ENCODE measurements at regions not wholly inside any gene's neighbourhood (a gene's known extent, or its start where the extent isn't known, plus 50 kb on each side); places are given as distances from the start of the nearest gene placed in this dataset.

DNA sequence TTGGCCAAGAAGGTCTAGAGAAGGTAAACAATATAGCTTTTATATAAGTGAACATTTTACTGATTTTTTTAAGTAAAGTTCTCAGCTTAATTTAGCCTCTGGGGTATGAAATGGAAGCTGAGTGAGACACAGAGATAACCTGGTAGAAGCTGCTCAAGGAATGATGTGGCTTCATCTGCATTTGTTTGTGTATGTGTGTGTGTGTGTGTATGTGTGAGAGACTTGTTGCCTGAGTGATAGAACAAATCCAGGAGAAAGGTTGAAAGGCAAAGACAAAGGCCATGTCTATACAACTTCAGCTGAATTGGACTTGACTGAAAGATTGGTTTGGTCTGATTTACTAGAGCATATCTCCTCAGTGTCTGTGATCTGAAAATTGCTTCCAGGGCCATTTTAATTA lies 63.6 kb downstream of the PCDH7 start:
- TF ChIP-seq ZFX (IDR thresholded peaks at IDR 0.05; ENCODE audit: borderline replicate concordance) = no peak
- TF ChIP-seq, protein P1, sequence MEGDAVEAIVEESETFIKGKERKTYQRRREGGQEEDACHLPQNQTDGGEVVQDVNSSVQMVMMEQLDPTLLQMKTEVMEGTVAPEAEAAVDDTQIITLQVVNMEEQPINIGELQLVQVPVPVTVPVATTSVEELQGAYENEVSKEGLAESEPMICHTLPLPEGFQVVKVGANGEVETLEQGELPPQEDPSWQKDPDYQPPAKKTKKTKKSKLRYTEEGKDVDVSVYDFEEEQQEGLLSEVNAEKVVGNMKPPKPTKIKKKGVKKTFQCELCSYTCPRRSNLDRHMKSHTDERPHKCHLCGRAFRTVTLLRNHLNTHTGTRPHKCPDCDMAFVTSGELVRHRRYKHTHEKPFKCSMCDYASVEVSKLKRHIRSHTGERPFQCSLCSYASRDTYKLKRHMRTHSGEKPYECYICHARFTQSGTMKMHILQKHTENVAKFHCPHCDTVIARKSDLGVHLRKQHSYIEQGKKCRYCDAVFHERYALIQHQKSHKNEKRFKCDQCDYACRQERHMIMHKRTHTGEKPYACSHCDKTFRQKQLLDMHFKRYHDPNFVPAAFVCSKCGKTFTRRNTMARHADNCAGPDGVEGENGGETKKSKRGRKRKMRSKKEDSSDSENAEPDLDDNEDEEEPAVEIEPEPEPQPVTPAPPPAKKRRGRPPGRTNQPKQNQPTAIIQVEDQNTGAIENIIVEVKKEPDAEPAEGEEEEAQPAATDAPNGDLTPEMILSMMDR (IDR thresholded peaks at IDR 0.05) = no peak

DNA sequence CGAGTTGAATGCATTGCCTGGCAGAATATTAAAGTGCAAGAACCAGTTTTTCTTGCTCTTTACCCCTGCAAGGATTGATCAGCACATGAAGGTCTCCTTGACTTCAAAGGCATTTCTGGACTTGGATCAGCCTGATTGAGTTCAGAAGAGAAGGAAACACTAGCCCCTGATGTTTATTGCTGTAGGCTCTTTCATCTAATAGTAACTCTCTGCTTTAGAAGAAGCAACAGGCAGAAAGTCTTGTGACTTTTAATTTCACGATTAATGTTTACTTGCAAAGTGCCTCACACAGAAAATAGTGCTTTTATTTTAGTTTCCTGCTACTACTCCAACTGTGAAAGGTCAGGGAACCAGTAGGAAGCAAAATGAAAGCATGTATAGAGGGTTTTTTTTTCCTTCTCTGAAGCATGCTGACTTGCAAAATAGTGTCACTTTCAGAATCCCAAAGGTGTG lies 69.1 kb downstream of the PCDH7 start:
- TF ChIP-seq, protein P1 (IDR thresholded peaks at IDR 0.05) = no peak
- no peak for TF ChIP-seq ZFX (IDR thresholded peaks at IDR 0.05; ENCODE audit: borderline replicate concordance)
- H3K27ac ChIP-seq = no peak overlapping the region

More for the DNA sequence above, 63.6 kb downstream of the PCDH7 start:
- H3K27ac ChIP-seq = no peak overlapping the region

DNA sequence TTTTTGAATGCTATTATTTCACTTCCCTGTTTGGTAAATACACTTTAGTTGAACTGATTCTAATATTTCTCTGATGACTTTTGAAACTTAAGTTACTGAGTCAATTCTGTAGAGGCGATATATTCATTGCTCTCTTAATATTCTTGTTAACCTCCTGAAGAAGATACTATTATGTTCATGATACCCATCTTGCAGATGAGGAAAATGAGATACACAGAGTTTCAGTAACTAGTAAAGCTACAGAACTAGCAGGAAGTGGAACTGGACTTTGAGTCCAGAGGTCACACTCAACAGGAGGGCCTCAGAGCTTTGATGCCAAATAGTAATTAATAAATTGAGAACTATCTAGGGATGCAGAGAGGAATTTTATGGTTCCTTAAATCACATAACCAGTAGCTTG lies 70.0 kb downstream of the PCDH7 start:
- no peak for TF ChIP-seq ZFX (IDR thresholded peaks at IDR 0.05; ENCODE audit: borderline replicate concordance)
- TF ChIP-seq, protein P1 (IDR thresholded peaks at IDR 0.05) = no peak
- no peak overlapping the region for H3K27ac ChIP-seq

DNA sequence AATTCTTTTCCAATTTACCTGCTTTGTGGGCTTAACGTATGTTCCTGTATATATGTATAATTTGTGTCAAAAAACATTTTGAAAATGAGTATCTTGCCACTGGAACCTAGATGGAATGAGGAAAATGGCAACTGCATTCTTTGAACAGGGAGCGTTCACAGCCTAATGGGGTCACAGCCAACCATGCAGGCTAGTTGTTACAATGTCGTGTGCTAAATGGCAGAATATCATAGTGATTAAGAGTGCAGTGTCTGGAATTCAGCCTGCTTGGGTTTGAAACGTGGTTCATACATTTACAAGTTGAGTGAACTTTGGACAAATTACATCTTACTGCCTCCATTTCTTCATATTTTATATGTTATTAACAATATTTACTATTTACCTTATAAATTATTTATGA lies 70.8 kb downstream of the PCDH7 start:
- H3K27ac ChIP-seq = no peak overlapping the region
- TF ChIP-seq, protein P1 (IDR thresholded peaks at IDR 0.05) = no peak
- TF ChIP-seq ZFX (IDR thresholded peaks at IDR 0.05; ENCODE audit: borderline replicate concordance) = no peak

DNA sequence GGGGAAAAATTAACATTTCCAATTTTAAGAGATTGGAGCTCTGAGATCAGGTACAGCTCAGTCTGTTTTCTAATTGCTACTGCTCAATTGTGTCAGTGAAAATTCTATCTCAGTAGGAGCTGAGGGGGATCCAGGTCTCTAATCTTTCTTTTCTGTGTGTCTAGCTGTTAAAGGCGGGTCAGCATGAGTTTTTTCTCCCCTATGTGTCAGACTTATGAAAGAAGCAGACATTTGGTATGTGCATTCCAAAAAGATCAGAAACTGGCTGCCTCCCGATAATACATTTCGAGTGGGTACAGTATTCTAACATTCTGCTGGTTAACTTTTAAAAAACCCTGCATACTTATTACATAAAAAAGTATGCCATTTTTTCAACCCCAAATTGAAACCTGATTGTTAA lies 72.4 kb downstream of the PCDH7 start:
- TF ChIP-seq ZFX (IDR thresholded peaks at IDR 0.05; ENCODE audit: borderline replicate concordance) = no peak
- TF ChIP-seq, protein P1 (IDR thresholded peaks at IDR 0.05) = no peak
- no peak overlapping the region for H3K27ac ChIP-seq

DNA sequence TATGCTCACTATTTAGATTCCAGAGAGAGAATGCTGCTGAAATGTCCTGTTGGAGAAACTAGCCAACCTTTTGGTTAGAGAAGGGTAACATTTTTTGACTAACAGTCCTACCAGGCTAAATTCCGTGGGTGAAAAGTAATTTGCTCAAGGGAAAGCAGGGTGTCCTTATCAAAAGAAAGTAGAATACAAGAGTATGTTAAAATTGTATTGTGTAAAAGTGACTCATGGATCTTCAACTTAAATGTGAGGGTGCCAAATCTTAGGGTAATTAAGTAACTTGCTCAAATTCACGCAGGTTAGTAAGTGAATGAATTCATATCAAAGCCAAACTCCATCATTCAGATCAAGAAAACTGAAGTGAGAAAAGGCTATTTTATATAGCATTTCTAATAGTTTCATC lies 81.7 kb downstream of the PCDH7 start:
- no peak overlapping the region for H3K27ac ChIP-seq
- TF ChIP-seq ZFX (IDR thresholded peaks at IDR 0.05; ENCODE audit: borderline replicate concordance) = no peak
- TF ChIP-seq, protein P1 (IDR thresholded peaks at IDR 0.05) = no peak

DNA sequence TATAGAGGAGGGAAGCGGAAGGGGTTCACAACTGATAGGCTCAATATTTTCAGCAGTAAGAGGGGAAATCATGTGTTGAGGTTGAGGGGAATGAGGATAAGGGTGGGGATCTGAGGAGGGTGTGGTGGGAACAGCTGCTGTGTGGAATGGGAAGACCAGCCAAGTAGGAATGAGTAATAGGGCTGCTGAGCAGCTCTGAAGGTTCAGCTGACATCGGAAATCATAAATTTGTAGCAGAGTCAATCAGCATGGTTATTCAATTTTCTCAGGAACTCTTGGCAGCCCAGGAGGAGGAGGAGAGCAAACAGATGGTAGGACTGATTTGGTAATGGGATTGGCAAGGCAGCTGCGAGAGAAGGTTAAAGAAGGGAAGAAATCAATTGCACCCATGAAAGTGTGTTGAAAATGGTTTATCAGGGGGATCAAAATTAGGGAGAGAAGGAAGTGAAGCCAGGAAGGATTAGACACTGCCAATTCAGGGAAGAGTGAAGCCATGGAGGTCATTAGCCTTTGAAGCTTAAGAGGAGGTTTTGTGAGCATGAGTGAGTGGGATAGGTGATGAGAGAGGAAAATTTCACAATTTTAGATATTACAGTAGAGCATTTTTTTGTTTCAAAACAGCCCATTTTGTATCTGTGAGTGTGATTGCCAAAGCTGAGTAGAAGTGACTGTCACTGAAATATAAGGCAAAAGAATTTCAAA lies 82.6 kb downstream of the PCDH7 start:
- no peak overlapping the region for H3K27ac ChIP-seq

More for the DNA sequence above, 82.6 kb downstream of the PCDH7 start:
- no peak for TF ChIP-seq ZFX (IDR thresholded peaks at IDR 0.05; ENCODE audit: borderline replicate concordance)
- TF ChIP-seq, protein P1 (IDR thresholded peaks at IDR 0.05) = no peak

Data from 22Rv1 (cell line).